ENCODE measurements at regions not wholly inside any gene's neighbourhood (a gene's known extent, or its start where the extent isn't known, plus 50 kb on each side); places are given as distances from the start of the nearest gene placed in this dataset.

GRCh38 chr5:67606586-67606947 is 410.0 kb upstream of the CD180 start:
- TF ChIP-seq CTCF (IDR thresholded peaks at IDR 0.05 in 2 of 3, conservative IDR thresholded peaks at IDR 0.05 in 1 of 3; ENCODE audit: control insufficient read depth in 2 of 3, extremely low read depth in 1 of 3, insufficient read depth in 1 of 3, low read depth in 3 of 3, low read length in 3 of 3) (no peak), MTA3 (IDR thresholded peaks at IDR 0.05; ENCODE audit: borderline replicate concordance, low read length) (no peak), CREB1 (IDR thresholded peaks at IDR 0.05; ENCODE audit: low read depth) (no peak)
